CD4-positive, alpha-beta T cell (primary cell): ENCODE measurements at regions not wholly inside any gene's neighbourhood (a gene's known extent, or its start where the extent isn't known, plus 50 kb on each side); places are given as distances from the start of the nearest gene placed in this dataset.

Experiments
- ATAC-seq: fragments of 200-7000 bp; cut with Tn5 transposase; one replicate; pipeline ENCODE4 v1.10.0; 2022; ENCODE audit warnings: mild to moderate bottlenecking; ENCODE audit not compliant: poor library complexity
- CTCF ChIA-PET: fragments of 350-600 bp; sonication (Branson Sonifier 250); formaldehyde crosslinking; loops from one replicate; lab custom pipeline; 2021; ENCODE audit warnings: antibody characterized with exemption, inconsistent platforms; lab: Charles Lee
- POLR2A ChIA-PET: fragments of 350-600 bp; sonication (Branson Sonifier 250); formaldehyde crosslinking; loops from one replicate; lab custom pipeline; 2021; ENCODE audit warnings: antibody characterized with exemption, inconsistent platforms; lab: Charles Lee
- DNase-seq, 14 experiments: peaks; one replicate each; pipeline ENCODE4 v3.0.0-alpha.2; 2013 to 2020; ENCODE audit warnings: mixed read lengths in 2 of 14
- H3K27ac ChIP-seq, 2 donors: one replicate each; pipeline versions ENCODE4 v1.5.1 to v1.7.0; 2013; ENCODE audit warnings: low read length in 2 of 2, low read depth in 1 of 2, mild to moderate bottlenecking in 1 of 2
- H3K27me3 ChIP-seq, 2 experiments: 1 replicate in 1 of 2; 2 replicates in 1 of 2; pipeline versions ENCODE4 v1.6.1 to v1.7.0; 2013; ENCODE audit warnings: low read length in 2 of 2, control low read depth in 1 of 2, mild to moderate bottlenecking in 1 of 2, moderate library complexity in 1 of 2; ENCODE audit not compliant: insufficient read depth in 2 of 2, control insufficient read depth in 1 of 2
- H3K36me3 ChIP-seq: one replicate; pipeline ENCODE4 v1.6.1; 2013; ENCODE audit warnings: low read length, control low read depth; ENCODE audit not compliant: insufficient read depth
- H3K4me1 ChIP-seq: one replicate; pipeline ENCODE4 v1.6.1; 2013; ENCODE audit warnings: low read length, control low read depth; ENCODE audit not compliant: insufficient read depth
- H3K4me3 ChIP-seq: one replicate; pipeline ENCODE4 v1.5.1; 2013; ENCODE audit warnings: mild to moderate bottlenecking, low read length, moderate library complexity
- H3K9me3 ChIP-seq, 2 experiments: 1 replicate in 1 of 2; 2 replicates in 1 of 2; pipeline versions ENCODE4 v1.6.1 to v1.7.0; 2013; ENCODE audit warnings: low read length in 2 of 2, mild to moderate bottlenecking in 2 of 2, control low read depth in 1 of 2, moderate library complexity in 1 of 2; ENCODE audit not compliant: control insufficient read depth in 1 of 2, insufficient read depth in 1 of 2
- H3K27ac Mint-ChIP-seq: one replicate; pipeline ENCODE4 v1.8.0; 2020; ENCODE audit warnings: mixed read lengths
- H3K27me3 Mint-ChIP-seq: one replicate; pipeline ENCODE4 v1.8.0; 2021; ENCODE audit warnings: mixed read lengths
- H3K36me3 Mint-ChIP-seq: one replicate; pipeline ENCODE4 v1.8.0; 2021; ENCODE audit warnings: low read depth, mixed read lengths
- H3K4me1 Mint-ChIP-seq: one replicate; pipeline ENCODE4 v1.8.0; 2021; ENCODE audit warnings: low read depth, mixed read lengths
- H3K4me3 Mint-ChIP-seq: one replicate; pipeline ENCODE4 v1.8.0; 2020; ENCODE audit warnings: mild to moderate bottlenecking, mixed read lengths
- H3K9me3 Mint-ChIP-seq: one replicate; pipeline ENCODE4 v1.8.0; 2020; ENCODE audit warnings: mixed read lengths
- CTCF ChIP-seq: fragments of 200-600 bp; IDR thresholded peaks from one replicate; pipeline ENCODE4 v1.8.0; 2022; ENCODE audit warnings: antibody characterized with exemption, mild to moderate bottlenecking
- intact Hi-C, 2 experiments: fragments of 100-400 bp; cut with DNase I in 1 of 2; cut with micrococcal nuclease in 1 of 2; formaldehyde crosslinking; loops; one replicate each; pipeline versions ENCODE4 v1.15.1 to v1.9.0; 2023 to 2025; cut with DNase I, micrococcal nuclease

DNA sequence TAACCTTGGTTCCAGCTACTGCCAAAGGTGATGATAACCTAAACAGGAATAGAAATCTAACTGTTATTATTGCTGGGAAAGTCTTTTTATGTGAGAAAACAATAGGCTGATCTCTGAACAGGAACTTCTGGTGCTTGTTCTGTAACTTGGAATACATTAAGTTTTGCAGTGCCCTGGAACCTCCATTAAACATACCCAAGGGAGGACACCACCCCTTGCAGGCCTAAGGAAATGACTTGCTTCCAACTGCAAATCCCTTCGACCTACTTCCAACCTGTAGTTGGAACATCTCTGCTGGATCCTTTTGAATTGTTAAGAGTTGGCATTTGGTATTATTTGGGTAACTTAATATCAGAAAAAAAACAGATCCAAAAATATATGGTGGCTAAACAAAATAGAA lies 188.4 kb upstream of the API5 start:
- H3K9me3 ChIP-seq, result no peaks in the 10 kb centered on the region
- intact Hi-C loops, result no loop called here
- ChIA-PET CTCF (no interaction called here), POLR2A (no interaction called here)
- TF ChIP-seq CTCF, result no peak
- H3K4me3 Mint-ChIP-seq, result no peak overlapping the region
- no peak for DNase-seq
- H3K4me3 ChIP-seq, result no peak overlapping the region
- H3K27me3 ChIP-seq, result no peaks in the 10 kb centered on the region
- H3K4me1 ChIP-seq, result no peaks in the 10 kb centered on the region
- no peaks in the 10 kb centered on the region for H3K36me3 ChIP-seq
- H3K27ac Mint-ChIP-seq, result no peak overlapping the region
- H3K27ac ChIP-seq, result no peak overlapping the region
- H3K4me1 Mint-ChIP-seq, result no peaks in the 10 kb centered on the region
- no peaks in the 10 kb centered on the region for H3K36me3 Mint-ChIP-seq
- ATAC-seq, result no peak
- no peaks in the 10 kb centered on the region for H3K27me3 Mint-ChIP-seq
- peaks cover 2% of the 10 kb centered on the region for H3K9me3 Mint-ChIP-seq

GRCh38 chr11:43124272-43124935 lies 187.4 kb upstream of the API5 start:
- ATAC-seq, result no peak
- H3K4me1 ChIP-seq, result no peaks in the 10 kb centered on the region
- H3K27ac ChIP-seq, result no peak overlapping the region
- no peak for DNase-seq
- Mint-ChIP-seq H3K4me1 (no peaks in the 10 kb centered on the region), H3K27me3 (no peaks in the 10 kb centered on the region), H3K36me3 (no peaks in the 10 kb centered on the region), H3K9me3 (peaks cover 2% of the 10 kb centered on the region), H3K27ac (no peak overlapping the region), H3K4me3 (no peak overlapping the region)
- intact Hi-C loops, result no loop called here
- ChIA-PET POLR2A (no interaction called here), CTCF (no interaction called here)
- TF ChIP-seq CTCF, result no peak
- no peaks in the 10 kb centered on the region for H3K9me3 ChIP-seq
- no peaks in the 10 kb centered on the region for H3K27me3 ChIP-seq
- H3K36me3 ChIP-seq, result no peaks in the 10 kb centered on the region
- no peak overlapping the region for H3K4me3 ChIP-seq

DNA sequence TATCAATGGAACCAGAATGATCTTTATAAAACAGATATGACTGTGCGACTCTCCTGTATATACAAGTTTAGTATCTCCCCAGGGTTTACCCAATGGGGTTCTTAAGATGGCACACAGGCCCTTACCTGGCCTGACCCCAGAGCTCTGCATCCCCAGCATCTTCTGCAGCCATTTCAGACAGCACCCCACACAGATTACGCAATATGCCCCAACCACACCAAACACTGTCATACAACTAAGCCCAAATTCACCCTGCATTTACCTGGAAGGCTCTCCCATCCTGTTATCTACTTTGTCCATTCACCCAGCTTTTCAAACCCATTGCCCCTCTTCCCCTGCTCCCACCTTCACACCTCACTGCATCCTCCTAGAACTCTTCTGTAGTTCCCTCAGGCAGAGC lies 182.5 kb upstream of the API5 start:
- Histone ChIP-seq H3K4me1 (no peaks in the 10 kb centered on the region), H3K27ac (no peak overlapping the region), H3K36me3 (no peaks in the 10 kb centered on the region), H3K9me3 (no peaks in the 10 kb centered on the region), H3K4me3 (no peak overlapping the region), H3K27me3 (peaks cover 0 to 4% of the 10 kb centered on the region in 2 experiments)
- no peaks in the 10 kb centered on the region for H3K36me3 Mint-ChIP-seq
- no peak for ATAC-seq
- H3K27me3 Mint-ChIP-seq, result no peaks in the 10 kb centered on the region
- ChIA-PET CTCF (no interaction called here), POLR2A (no interaction called here)
- no peak overlapping the region for H3K27ac Mint-ChIP-seq
- no peaks in the 10 kb centered on the region for H3K9me3 Mint-ChIP-seq
- intact Hi-C loops, result no loop called here
- H3K4me3 Mint-ChIP-seq, result no peak overlapping the region
- TF ChIP-seq CTCF, result no peak
- H3K4me1 Mint-ChIP-seq, result no peaks in the 10 kb centered on the region
- DNase-seq, result no peak
